NB4 (cell line): ENCODE measurements at regions not wholly inside any gene's neighbourhood (a gene's known extent, or its start where the extent isn't known, plus 50 kb on each side); places are given as distances from the start of the nearest gene placed in this dataset.

Experiments
- DNase-seq: peaks from one replicate; pipeline ENCODE4 v3.0.0; 2010; ENCODE audit warnings: low read depth
- H3K4me3 ChIP-seq: one replicate; pipeline ENCODE4 v1.5.1; 2011; ENCODE audit warnings: mild to moderate bottlenecking, low read depth, low read length, moderate library complexity
- MYC ChIP-seq: IDR thresholded peaks from 2 replicates; pipeline ENCODE4 v1.6.1; 2011; ENCODE audit warnings: low read depth, low read length
- POLR2A ChIP-seq: IDR thresholded peaks from 2 replicates; pipeline ENCODE4 v1.6.1; 2011; ENCODE audit warnings: mild to moderate bottlenecking; ENCODE audit not compliant: insufficient read length; ENCODE audit errors: extremely low read depth
- TF ChIP-seq, protein P1 (sequence below): IDR thresholded peaks from 2 replicates; pipeline ENCODE4 v1.6.1; 2011; ENCODE audit warnings: low read depth, low read length
- TF ChIP-seq, protein P2 (sequence below): IDR thresholded peaks from one replicate; pipeline ENCODE4 v1.5.1; 2012; ENCODE audit warnings: low read depth, low read length

DNA sequence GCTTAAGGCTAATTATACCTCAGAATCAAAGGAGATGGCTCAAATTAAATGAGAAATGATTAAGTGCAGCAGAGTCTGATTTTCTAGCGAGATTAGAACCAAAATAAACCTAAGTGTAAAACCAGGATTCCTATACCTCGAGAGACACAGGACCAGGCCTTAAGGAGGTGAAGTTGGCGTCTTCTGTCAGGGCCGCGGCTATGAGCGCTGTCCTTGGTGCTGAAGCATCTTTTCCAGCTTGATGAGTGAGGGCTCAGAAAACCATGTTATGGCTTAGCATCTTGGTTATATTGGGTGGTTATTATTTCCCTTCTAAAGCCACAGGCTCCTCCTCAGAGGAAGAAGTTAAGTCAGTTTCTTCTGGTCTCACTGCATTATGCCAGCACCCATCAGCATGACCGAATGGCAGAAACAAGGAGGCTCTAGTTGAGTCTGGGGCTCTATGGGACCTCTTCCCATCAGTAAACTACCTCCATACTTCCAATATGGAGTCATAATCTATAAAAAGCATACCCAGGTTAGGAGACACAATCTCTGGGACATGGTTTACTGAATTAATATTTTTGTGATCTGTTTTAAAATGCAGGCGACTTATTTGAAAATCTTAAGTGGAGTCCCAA, 120.1 kb upstream of the NMNAT3 start:
- TF ChIP-seq POLR2A (no peak), MYC (no peak)
- TF ChIP-seq, protein P1, sequence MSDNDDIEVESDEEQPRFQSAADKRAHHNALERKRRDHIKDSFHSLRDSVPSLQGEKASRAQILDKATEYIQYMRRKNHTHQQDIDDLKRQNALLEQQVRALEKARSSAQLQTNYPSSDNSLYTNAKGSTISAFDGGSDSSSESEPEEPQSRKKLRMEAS: no peak
- TF ChIP-seq, protein P2, sequence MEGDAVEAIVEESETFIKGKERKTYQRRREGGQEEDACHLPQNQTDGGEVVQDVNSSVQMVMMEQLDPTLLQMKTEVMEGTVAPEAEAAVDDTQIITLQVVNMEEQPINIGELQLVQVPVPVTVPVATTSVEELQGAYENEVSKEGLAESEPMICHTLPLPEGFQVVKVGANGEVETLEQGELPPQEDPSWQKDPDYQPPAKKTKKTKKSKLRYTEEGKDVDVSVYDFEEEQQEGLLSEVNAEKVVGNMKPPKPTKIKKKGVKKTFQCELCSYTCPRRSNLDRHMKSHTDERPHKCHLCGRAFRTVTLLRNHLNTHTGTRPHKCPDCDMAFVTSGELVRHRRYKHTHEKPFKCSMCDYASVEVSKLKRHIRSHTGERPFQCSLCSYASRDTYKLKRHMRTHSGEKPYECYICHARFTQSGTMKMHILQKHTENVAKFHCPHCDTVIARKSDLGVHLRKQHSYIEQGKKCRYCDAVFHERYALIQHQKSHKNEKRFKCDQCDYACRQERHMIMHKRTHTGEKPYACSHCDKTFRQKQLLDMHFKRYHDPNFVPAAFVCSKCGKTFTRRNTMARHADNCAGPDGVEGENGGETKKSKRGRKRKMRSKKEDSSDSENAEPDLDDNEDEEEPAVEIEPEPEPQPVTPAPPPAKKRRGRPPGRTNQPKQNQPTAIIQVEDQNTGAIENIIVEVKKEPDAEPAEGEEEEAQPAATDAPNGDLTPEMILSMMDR: no peak
- peak; percentile 36 for DNase-seq
- H3K4me3 ChIP-seq: no peak overlapping the region

DNA sequence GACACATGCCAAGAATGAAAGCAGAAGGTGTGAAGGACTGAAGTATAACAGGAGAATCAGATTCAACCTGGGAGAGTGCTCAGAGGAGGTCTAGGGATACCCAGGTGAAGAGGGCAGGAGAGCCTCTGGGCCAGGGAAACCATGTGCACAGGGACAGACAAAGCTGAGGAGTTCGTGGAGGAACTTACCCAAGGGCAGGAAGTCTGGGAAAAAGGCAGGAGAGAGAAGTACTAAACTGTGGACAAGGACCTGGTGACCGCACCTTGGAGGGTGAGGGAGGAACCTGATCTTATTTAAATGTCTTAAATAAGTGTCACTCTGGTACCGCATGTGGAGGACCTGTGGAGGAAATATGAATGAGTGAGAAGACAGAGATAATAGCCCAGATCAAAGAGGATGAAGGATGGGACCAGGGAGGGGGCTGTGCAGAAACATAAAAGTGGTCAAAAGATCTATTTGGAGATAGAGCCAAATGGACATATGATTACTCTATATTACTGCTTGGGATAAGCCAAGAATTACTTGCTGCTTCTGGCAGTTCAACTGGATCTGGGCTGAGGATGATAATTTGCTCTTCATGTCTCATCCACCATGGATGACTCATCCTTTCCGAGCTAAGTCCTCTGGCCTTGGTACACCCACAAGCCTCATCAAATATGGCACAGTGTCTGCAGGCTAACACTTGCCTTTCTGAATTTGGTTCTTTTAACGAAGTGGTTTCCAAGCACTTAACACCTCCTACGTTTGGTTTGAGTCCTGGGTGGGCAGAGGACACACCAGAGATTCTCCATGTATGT, 116.9 kb upstream of the NMNAT3 start:
- DNase-seq: peak; percentile 7
- no peak overlapping the region for H3K4me3 ChIP-seq
- TF ChIP-seq, protein P2: no peak
- TF ChIP-seq MYC (no peak), POLR2A (no peak)
- TF ChIP-seq, protein P1: no peak

DNA sequence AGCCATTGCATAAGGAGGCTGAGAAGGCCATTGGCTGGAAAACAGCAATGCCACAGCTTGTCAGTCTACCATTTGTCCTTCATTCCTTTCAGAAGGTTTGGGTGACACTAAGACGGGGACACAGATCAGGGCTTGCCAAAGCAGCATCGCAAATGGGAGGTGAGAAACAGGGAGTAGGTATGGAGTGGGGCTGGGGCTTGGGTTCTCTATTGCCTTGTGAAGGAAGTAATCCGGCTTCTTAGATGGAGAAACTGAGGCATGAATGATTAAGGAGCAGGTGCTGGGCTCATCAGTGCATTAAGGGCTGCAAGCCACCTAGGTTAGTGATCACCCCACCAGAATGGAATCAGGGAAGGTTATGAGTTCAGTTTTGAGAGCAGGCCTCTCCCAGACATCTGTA, 115.6 kb upstream of the NMNAT3 start:
- H3K4me3 ChIP-seq: no peak overlapping the region
- TF ChIP-seq, protein P1: no peak
- TF ChIP-seq, protein P2: no peak
- no peak for DNase-seq

DNA sequence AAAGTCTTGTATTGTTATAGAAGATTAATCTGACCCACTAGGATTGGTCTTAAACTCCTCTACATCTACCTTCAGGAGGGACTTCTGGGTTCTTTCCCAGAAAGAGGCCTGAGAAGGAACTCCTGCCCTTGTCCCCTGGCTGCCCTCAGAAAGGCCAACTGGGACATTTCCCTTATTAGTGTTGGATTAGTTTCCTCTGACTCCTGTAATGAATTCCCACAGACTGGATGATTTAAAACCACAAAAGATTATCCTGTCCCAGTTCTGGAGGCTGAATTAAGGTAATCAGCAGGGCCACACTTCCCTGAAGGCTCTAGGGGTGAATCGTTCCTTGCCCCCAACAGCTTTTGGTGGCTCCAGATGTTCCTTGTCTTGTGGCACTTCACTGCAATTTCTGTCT, 102.8 kb upstream of the NMNAT3 start:
- DNase-seq: no peak
- H3K4me3 ChIP-seq: no peak overlapping the region
- TF ChIP-seq, protein P1: no peak
- TF ChIP-seq POLR2A (no peak), MYC (no peak)
- TF ChIP-seq, protein P2: no peak

DNA sequence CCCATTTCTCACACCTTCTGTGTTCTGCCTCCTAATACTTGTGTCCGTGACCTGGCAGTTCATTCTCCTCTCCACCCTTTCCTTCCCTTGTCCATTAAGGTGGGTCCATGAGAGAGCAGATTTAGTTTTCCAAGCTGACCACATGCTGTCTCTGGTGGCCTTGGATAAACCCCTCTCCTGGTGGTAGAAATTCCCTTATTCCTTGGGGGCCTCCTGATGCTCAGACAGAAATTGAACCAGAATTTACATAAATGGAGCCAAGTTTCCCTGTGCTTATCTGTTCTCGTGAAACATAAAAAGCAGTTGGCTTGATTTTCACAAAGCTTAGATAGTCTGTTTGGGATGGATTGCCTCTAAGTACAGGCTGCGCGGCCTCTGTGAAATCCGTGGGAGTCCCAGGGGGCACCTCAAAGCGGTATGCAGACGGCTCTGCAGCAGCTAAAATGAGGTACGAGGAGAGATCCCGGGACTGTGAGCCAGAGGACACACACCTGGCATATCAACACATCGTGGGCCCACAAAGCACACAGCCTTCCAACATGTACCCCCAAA, 101.0 kb upstream of the NMNAT3 start:
- TF ChIP-seq MYC (no peak), POLR2A (no peak)
- TF ChIP-seq, protein P1: no peak
- TF ChIP-seq, protein P2: no peak
- DNase-seq: no peak
- H3K4me3 ChIP-seq: no peak overlapping the region
